Naive thymus-derived CD8-positive, alpha-beta T cell (primary cell): ENCODE measurements at regions not wholly inside any gene's neighbourhood (a gene's known extent, or its start where the extent isn't known, plus 50 kb on each side); places are given as distances from the start of the nearest gene placed in this dataset.

Source experiments
- ATAC-seq, 2 donors: fragments of 150-1000 bp; cut with Tn5 transposase in 1 of 2; sonication (Bioruptor Pico), chemical (Tn5 transposase) in 1 of 2; 1 replicate in 1 of 2; 2 replicates in 1 of 2; pipeline ENCODE4 v1.10.0; 2021; ENCODE audit warnings: mild to moderate bottlenecking in 2 of 2, moderate library complexity in 2 of 2
- POLR2A ChIA-PET: fragments of 350-600 bp; sonication (Branson Sonifier 250); formaldehyde crosslinking; loops from one replicate; lab custom pipeline; 2021; ENCODE audit warnings: antibody characterized with exemption; lab: Charles Lee
- DNase-seq, 10 donors: peaks; one replicate each; pipeline versions ENCODE4 v3.0.0 to v3.0.0-alpha.2; 2020 to 2022
- H3K27ac Mint-ChIP-seq, 10 donors: one replicate each; pipeline ENCODE4 v1.8.0; 2020 to 2022; ENCODE audit warnings: mild to moderate bottlenecking in 10 of 10, mixed read lengths in 10 of 10, moderate library complexity in 4 of 10, inconsistent platforms in 1 of 10
- H3K27me3 Mint-ChIP-seq, 5 donors: one replicate each; pipeline ENCODE4 v1.8.0; 2021 to 2022; ENCODE audit warnings: mixed read lengths in 5 of 5
- H3K36me3 Mint-ChIP-seq, 3 donors: one replicate each; pipeline ENCODE4 v1.8.0; 2020 to 2022; ENCODE audit warnings: mixed read lengths in 3 of 3, mild to moderate bottlenecking in 2 of 3, inconsistent platforms in 1 of 3
- H3K4me1 Mint-ChIP-seq, 4 donors: one replicate each; pipeline ENCODE4 v1.8.0; 2021 to 2022; ENCODE audit warnings: mixed read lengths in 4 of 4
- H3K4me3 Mint-ChIP-seq, 10 donors: one replicate each; pipeline ENCODE4 v1.8.0; 2020 to 2022; ENCODE audit warnings: mild to moderate bottlenecking in 10 of 10, mixed read lengths in 10 of 10, moderate library complexity in 6 of 10, inconsistent platforms in 1 of 10
- H3K9me3 Mint-ChIP-seq, 9 donors: one replicate each; pipeline ENCODE4 v1.8.0; 2020 to 2022; ENCODE audit warnings: mixed read lengths in 9 of 9, mild to moderate bottlenecking in 3 of 9, inconsistent platforms in 1 of 9, moderate library complexity in 1 of 9

- no peaks in the 10 kb centered on the region for H3K4me1 Mint-ChIP-seq
- H3K27me3 Mint-ChIP-seq: peaks cover 0 to 5% (median 0%) of the 10 kb centered on the region in 5 donors
- no peaks in the 10 kb centered on the region for H3K36me3 Mint-ChIP-seq
- no peak overlapping the region for H3K4me3 Mint-ChIP-seq
- peaks cover 0 to 8% (median 0%) of the 10 kb centered on the region in 9 donors for H3K9me3 Mint-ChIP-seq
- ATAC-seq (no peak), DNase-seq (no peak)
- POLR2A ChIA-PET: no interaction called here
- no peak overlapping the region for H3K27ac Mint-ChIP-seq
These were observed 684.7 kb downstream of the EPHA4 start for GRCh38 chr2:220887271-220887870.

- POLR2A ChIA-PET: no interaction called here
- H3K36me3 Mint-ChIP-seq: no peaks in the 10 kb centered on the region
- no peak overlapping the region for H3K4me3 Mint-ChIP-seq
- H3K27me3 Mint-ChIP-seq: peaks cover 0 to 5% (median 0%) of the 10 kb centered on the region in 5 donors
- DNase-seq (no peak), ATAC-seq (no peak)
- H3K4me1 Mint-ChIP-seq: no peaks in the 10 kb centered on the region
- peaks cover 0 to 8% (median 0%) of the 10 kb centered on the region in 9 donors for H3K9me3 Mint-ChIP-seq
- H3K27ac Mint-ChIP-seq: no peak overlapping the region
These were observed 684.2 kb downstream of the EPHA4 start for GRCh38 chr2:220887876-220888275.

GRCh38 chr2:220890931-220891330, 681.2 kb downstream of the EPHA4 start:
- H3K27me3 Mint-ChIP-seq: peaks cover 0 to 5% (median 0%) of the 10 kb centered on the region in 5 donors
- no peak overlapping the region for H3K4me3 Mint-ChIP-seq
- ATAC-seq: no peak
- POLR2A ChIA-PET: no interaction called here
- DNase-seq: no peak
- H3K9me3 Mint-ChIP-seq: peaks cover 0 to 6% (median 1%) of the 10 kb centered on the region in 9 donors
- no peaks in the 10 kb centered on the region for H3K36me3 Mint-ChIP-seq
- no peak overlapping the region for H3K27ac Mint-ChIP-seq
- H3K4me1 Mint-ChIP-seq: no peaks in the 10 kb centered on the region

GRCh38 chr2:220891405-220891804, 680.7 kb downstream of the EPHA4 start:
- no peak for ATAC-seq
- no peak for DNase-seq
- Mint-ChIP-seq H3K27ac (no peak overlapping the region), H3K4me1 (no peaks in the 10 kb centered on the region), H3K9me3 (peaks cover 0 to 7% (median 1%) of the 10 kb centered on the region in 9 donors), H3K4me3 (no peak overlapping the region), H3K36me3 (no peaks in the 10 kb centered on the region), H3K27me3 (peaks cover 0 to 5% (median 0%) of the 10 kb centered on the region in 5 donors)
- POLR2A ChIA-PET: no interaction called here

GRCh38 chr2:220892018-220892634, 680.0 kb downstream of the EPHA4 start:
- ATAC-seq (no peak), DNase-seq (no peak)
- Mint-ChIP-seq H3K36me3 (no peaks in the 10 kb centered on the region), H3K27ac (no peak overlapping the region), H3K4me1 (no peaks in the 10 kb centered on the region), H3K27me3 (peaks cover 0 to 5% (median 1%) of the 10 kb centered on the region in 5 donors), H3K9me3 (peaks cover 0 to 10% (median 1%) of the 10 kb centered on the region in 9 donors), H3K4me3 (no peak overlapping the region)
- POLR2A ChIA-PET: no interaction called here

- no peak for ATAC-seq
- H3K27me3 Mint-ChIP-seq: peaks cover 0 to 5% (median 2%) of the 10 kb centered on the region in 5 donors
- no peaks in the 10 kb centered on the region for H3K36me3 Mint-ChIP-seq
- no peaks in the 10 kb centered on the region for H3K4me1 Mint-ChIP-seq
- POLR2A ChIA-PET: interaction anchor here (0.6 kb wide), 1 partner anchor 10 kb away, joined by 3 read pairs; no protein-coding TSS in a partner anchor
- H3K27ac Mint-ChIP-seq: no peak overlapping the region
- no peak overlapping the region for H3K4me3 Mint-ChIP-seq
- H3K9me3 Mint-ChIP-seq: peaks cover 0 to 10% (median 1%) of the 10 kb centered on the region in 9 donors
- no peak for DNase-seq
These were observed 678.7 kb downstream of the EPHA4 start for GRCh38 chr2:220893411-220893810.

- peaks cover 0 to 10% (median 2%) of the 10 kb centered on the region in 9 donors for H3K9me3 Mint-ChIP-seq
- POLR2A ChIA-PET: interaction anchor here (0.6 kb wide), 1 partner anchor 11 kb away, joined by 3 read pairs; no protein-coding TSS in a partner anchor
- no peak for DNase-seq
- ATAC-seq: no peak
- peaks cover 0 to 5% (median 2%) of the 10 kb centered on the region in 5 donors for H3K27me3 Mint-ChIP-seq
- H3K4me1 Mint-ChIP-seq: no peaks in the 10 kb centered on the region
- H3K36me3 Mint-ChIP-seq: no peaks in the 10 kb centered on the region
- H3K4me3 Mint-ChIP-seq: no peak overlapping the region
- no peak overlapping the region for H3K27ac Mint-ChIP-seq
These were observed 678.0 kb downstream of the EPHA4 start for GRCh38 chr2:220894069-220894468.

GRCh38 chr2:220899492-220899891, 672.6 kb downstream of the EPHA4 start:
- H3K9me3 Mint-ChIP-seq: peaks cover 0 to 10% (median 0%) of the 10 kb centered on the region in 9 donors
- H3K4me1 Mint-ChIP-seq: no peaks in the 10 kb centered on the region
- no peak for DNase-seq
- H3K36me3 Mint-ChIP-seq: no peaks in the 10 kb centered on the region
- H3K4me3 Mint-ChIP-seq: no peak overlapping the region
- POLR2A ChIA-PET: no interaction called here
- no peak overlapping the region for H3K27ac Mint-ChIP-seq
- H3K27me3 Mint-ChIP-seq: peaks cover 0 to 2% (median 0%) of the 10 kb centered on the region in 5 donors
- no peak for ATAC-seq

GRCh38 chr2:220904015-220904414, 668.1 kb downstream of the EPHA4 start:
- no peak for ATAC-seq
- Mint-ChIP-seq H3K27ac (no peak overlapping the region), H3K4me1 (no peaks in the 10 kb centered on the region), H3K27me3 (no peaks in the 10 kb centered on the region), H3K9me3 (peaks cover 0 to 3% (median 0%) of the 10 kb centered on the region in 9 donors), H3K4me3 (no peak overlapping the region), H3K36me3 (no peaks in the 10 kb centered on the region)
- POLR2A ChIA-PET: no interaction called here
- no peak for DNase-seq

GRCh38 chr2:220913384-220913783, 658.7 kb downstream of the EPHA4 start:
- no peak overlapping the region for H3K27ac Mint-ChIP-seq
- peaks cover 0 to 4% (median 0%) of the 10 kb centered on the region in 5 donors for H3K27me3 Mint-ChIP-seq
- no peak overlapping the region for H3K4me3 Mint-ChIP-seq
- POLR2A ChIA-PET: no interaction called here
- H3K9me3 Mint-ChIP-seq: peaks cover 0 to 2% (median 0%) of the 10 kb centered on the region in 9 donors
- H3K36me3 Mint-ChIP-seq: no peaks in the 10 kb centered on the region
- ATAC-seq (no peak), DNase-seq (no peak)
- no peaks in the 10 kb centered on the region for H3K4me1 Mint-ChIP-seq

- POLR2A ChIA-PET: no interaction called here
- Mint-ChIP-seq H3K4me3 (no peak overlapping the region), H3K9me3 (peaks cover 0 to 1% (median 0%) of the 10 kb centered on the region in 9 donors), H3K27ac (no peak overlapping the region), H3K4me1 (no peaks in the 10 kb centered on the region), H3K27me3 (peaks cover 0 to 4% (median 1%) of the 10 kb centered on the region in 5 donors), H3K36me3 (no peaks in the 10 kb centered on the region)
- DNase-seq (no peak), ATAC-seq (no peak)
These were observed 656.9 kb downstream of the EPHA4 start for GRCh38 chr2:220915092-220915623.

GRCh38 chr2:220916931-220917330, 655.2 kb downstream of the EPHA4 start:
- H3K9me3 Mint-ChIP-seq: peaks cover 0 to 1% (median 0%) of the 10 kb centered on the region in 9 donors
- H3K27me3 Mint-ChIP-seq: peaks cover 0 to 4% (median 1%) of the 10 kb centered on the region in 5 donors
- no peak overlapping the region for H3K27ac Mint-ChIP-seq
- H3K36me3 Mint-ChIP-seq: no peaks in the 10 kb centered on the region
- no peaks in the 10 kb centered on the region for H3K4me1 Mint-ChIP-seq
- no peak overlapping the region for H3K4me3 Mint-ChIP-seq
- DNase-seq (no peak), ATAC-seq (no peak)
- POLR2A ChIA-PET: no interaction called here
